ENCODE measurements at regions not wholly inside any gene's neighbourhood (a gene's known extent, or its start where the extent isn't known, plus 50 kb on each side); places are given as distances from the start of the nearest gene placed in this dataset.

GRCh38 chr11:95490625-95491024 is 259.6 kb upstream of the SESN3 start:
- Mint-ChIP-seq H3K4me1 (ENCODE audit: low read depth) (no peaks in the 10 kb centered on the region), H3K27ac (no peak overlapping the region), H3K36me3 (ENCODE audit: low read depth) (no peaks in the 10 kb centered on the region), H3K4me3 (no peak overlapping the region), H3K9me3 (peaks cover 36% of the 10 kb centered on the region), H3K27me3 (ENCODE audit: insufficient read depth) (peaks cover 3% of the 10 kb centered on the region; the same call in 1 of the 2 replicates)
- no peak for DNase-seq
- TF ChIP-seq CTCF (IDR thresholded peaks at IDR 0.05) = no peak

- H3K4me1 Mint-ChIP-seq (ENCODE audit: low read depth) = no peaks in the 10 kb centered on the region
- peaks cover 36% of the 10 kb centered on the region for H3K9me3 Mint-ChIP-seq
- no peak overlapping the region for H3K27ac Mint-ChIP-seq
- TF ChIP-seq CTCF (IDR thresholded peaks at IDR 0.05) = no peak
- H3K27me3 Mint-ChIP-seq (ENCODE audit: insufficient read depth) = peaks cover 1% of the 10 kb centered on the region; the same call in 1 of the 2 replicates
- H3K4me3 Mint-ChIP-seq = no peak overlapping the region
- H3K36me3 Mint-ChIP-seq (ENCODE audit: low read depth) = no peaks in the 10 kb centered on the region
- no peak for DNase-seq
Observed at GRCh38 chr11:95487938-95488337, 256.9 kb upstream of the SESN3 start.

GRCh38 chr11:95487391-95487790 is 256.4 kb upstream of the SESN3 start:
- Mint-ChIP-seq H3K4me1 (ENCODE audit: low read depth) (no peaks in the 10 kb centered on the region), H3K27me3 (ENCODE audit: insufficient read depth) (peaks cover 1% of the 10 kb centered on the region; the same call in 1 of the 2 replicates), H3K4me3 (no peak overlapping the region), H3K36me3 (ENCODE audit: low read depth) (no peaks in the 10 kb centered on the region), H3K9me3 (peaks cover 36% of the 10 kb centered on the region), H3K27ac (no peak overlapping the region)
- DNase-seq = no peak
- TF ChIP-seq CTCF (IDR thresholded peaks at IDR 0.05) = no peak

DNA sequence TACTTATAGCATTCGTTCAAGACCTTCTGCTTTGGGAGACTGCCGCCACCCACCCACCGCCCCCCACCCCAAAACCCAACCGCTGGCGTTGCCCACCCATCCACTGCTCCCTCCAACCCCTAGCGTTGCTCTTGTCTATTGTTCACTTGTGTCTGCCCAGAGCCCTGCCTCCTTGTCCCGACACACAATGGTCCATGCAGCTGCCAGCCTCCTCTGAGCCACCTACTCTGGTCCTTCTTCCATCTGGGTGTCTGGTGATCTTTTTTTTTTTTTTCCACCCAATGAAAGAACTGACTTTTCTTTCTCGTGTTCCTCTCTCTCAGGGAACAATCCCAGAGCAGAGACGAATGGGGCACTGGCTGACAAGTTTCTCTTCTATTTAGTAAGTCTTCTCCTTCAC is 256.0 kb upstream of the SESN3 start:
- no peak overlapping the region for H3K27ac Mint-ChIP-seq
- H3K9me3 Mint-ChIP-seq = peaks cover 36% of the 10 kb centered on the region
- no peak overlapping the region for H3K4me3 Mint-ChIP-seq
- TF ChIP-seq CTCF (IDR thresholded peaks at IDR 0.05) = no peak
- no peaks in the 10 kb centered on the region for H3K4me1 Mint-ChIP-seq (ENCODE audit: low read depth)
- peaks cover 1% of the 10 kb centered on the region; the same call in 1 of the 2 replicates for H3K27me3 Mint-ChIP-seq (ENCODE audit: insufficient read depth)
- H3K36me3 Mint-ChIP-seq (ENCODE audit: low read depth) = no peaks in the 10 kb centered on the region
- DNase-seq = no peak

DNA sequence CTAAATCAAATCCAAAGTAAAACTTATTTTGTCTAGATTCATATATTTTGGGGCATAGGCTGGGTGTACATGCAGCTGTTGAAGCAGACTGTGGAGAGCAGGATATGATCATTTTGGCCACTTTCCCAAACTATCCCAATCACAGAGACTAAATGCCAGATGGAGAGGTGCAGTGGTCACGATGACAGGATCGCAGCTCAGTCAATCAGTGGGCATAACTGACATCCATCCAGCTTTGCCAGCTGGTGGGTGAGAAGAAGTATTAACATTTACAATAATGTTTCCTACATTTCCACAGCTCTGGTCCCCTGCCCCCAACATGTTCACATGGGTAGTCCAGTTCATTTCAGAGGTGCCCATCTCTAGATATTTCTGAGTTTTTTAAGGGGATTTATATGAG is 255.5 kb upstream of the SESN3 start:
- peaks cover 1% of the 10 kb centered on the region; the same call in 1 of the 2 replicates for H3K27me3 Mint-ChIP-seq (ENCODE audit: insufficient read depth)
- peaks cover 30% of the 10 kb centered on the region for H3K9me3 Mint-ChIP-seq
- DNase-seq = no peak
- H3K4me3 Mint-ChIP-seq = no peak overlapping the region
- H3K27ac Mint-ChIP-seq = no peak overlapping the region
- no peak for TF ChIP-seq CTCF (IDR thresholded peaks at IDR 0.05)
- H3K36me3 Mint-ChIP-seq (ENCODE audit: low read depth) = no peaks in the 10 kb centered on the region
- H3K4me1 Mint-ChIP-seq (ENCODE audit: low read depth) = no peaks in the 10 kb centered on the region

All from HFFc6 (cell line).